Activated B cell treated with CpG ODN at 0.5 μM for 24 hours (primary cell): ENCODE measurements at regions not wholly inside any gene's neighbourhood (a gene's known extent, or its start where the extent isn't known, plus 50 kb on each side); places are given as distances from the start of the nearest gene placed in this dataset.

Experiments
- ATAC-seq: fragments of 200-7000 bp; cut with Tn5 transposase; one replicate; pipeline ENCODE4 v1.10.0; 2021; ENCODE audit warnings: low read depth, mild to moderate bottlenecking, moderate library complexity
- CTCF ChIA-PET: fragments of 350-600 bp; sonication (Branson Sonifier 250); formaldehyde crosslinking; loops from one replicate; lab custom pipeline; 2021; ENCODE audit warnings: antibody characterized with exemption; lab: Charles Lee
- POLR2A ChIA-PET: fragments of 350-600 bp; sonication (Branson Sonifier 250); formaldehyde crosslinking; loops from one replicate; lab custom pipeline; 2021; ENCODE audit warnings: antibody characterized with exemption; lab: Charles Lee
- DNase-seq: peaks from one replicate; pipeline ENCODE4 v3.0.0; 2022
- H3K27ac Mint-ChIP-seq: one replicate; pipeline ENCODE4 v1.8.0; 2020; ENCODE audit warnings: mixed read lengths
- H3K27me3 Mint-ChIP-seq: one replicate; pipeline ENCODE4 v1.8.0; 2021; ENCODE audit warnings: mixed read lengths
- H3K36me3 Mint-ChIP-seq: one replicate; pipeline ENCODE4 v1.8.0; 2021; ENCODE audit warnings: low read depth, mixed read lengths
- H3K4me1 Mint-ChIP-seq: one replicate; pipeline ENCODE4 v1.8.0; 2021; ENCODE audit warnings: mixed read lengths
- H3K4me3 Mint-ChIP-seq: one replicate; pipeline ENCODE4 v1.8.0; 2020; ENCODE audit warnings: mild to moderate bottlenecking, mixed read lengths
- H3K9me3 Mint-ChIP-seq: one replicate; pipeline ENCODE4 v1.8.0; 2020; ENCODE audit warnings: mixed read lengths
- CTCF ChIP-seq: fragments of 200-600 bp; IDR thresholded peaks from one replicate; pipeline ENCODE4 v1.8.0; 2022; ENCODE audit warnings: antibody characterized with exemption, mild to moderate bottlenecking
- intact Hi-C: fragments of 100-400 bp; cut with micrococcal nuclease; formaldehyde crosslinking; loops from one replicate; pipeline ENCODE4 v1.15.1; 2024

- TF ChIP-seq CTCF, result no peak
- ATAC-seq (no peak), DNase-seq (no peak)
- CTCF ChIA-PET, result no interaction called here
- H3K4me3 Mint-ChIP-seq, result no peak overlapping the region
- H3K9me3 Mint-ChIP-seq, result no peaks in the 10 kb centered on the region
- no peaks in the 10 kb centered on the region for H3K4me1 Mint-ChIP-seq
- H3K27ac Mint-ChIP-seq, result no peak overlapping the region
- no peaks in the 10 kb centered on the region for H3K36me3 Mint-ChIP-seq
- no peaks in the 10 kb centered on the region for H3K27me3 Mint-ChIP-seq
- intact Hi-C loops, result no loop called here
- POLR2A ChIA-PET, result no interaction called here
Measured at GRCh38 chr5:8523501-8523900, 654.6 kb downstream of the MTRR start.

- TF ChIP-seq CTCF, result no peak
- intact Hi-C loops, result no loop called here
- no peaks in the 10 kb centered on the region for H3K4me1 Mint-ChIP-seq
Measured at GRCh38 chr5:8525819-8526218, 656.9 kb downstream of the MTRR start.

GRCh38 chr5:8528106-8528505 is 659.2 kb downstream of the MTRR start:
- intact Hi-C loops, result no loop called here
- no peak overlapping the region for H3K4me3 Mint-ChIP-seq
- H3K36me3 Mint-ChIP-seq, result no peaks in the 10 kb centered on the region
- no peaks in the 10 kb centered on the region for H3K27me3 Mint-ChIP-seq
- ChIA-PET CTCF (no interaction called here), POLR2A (no interaction called here)
- DNase-seq (no peak), ATAC-seq (no peak)
- no peaks in the 10 kb centered on the region for H3K4me1 Mint-ChIP-seq
- no peaks in the 10 kb centered on the region for H3K9me3 Mint-ChIP-seq
- TF ChIP-seq CTCF, result no peak
- H3K27ac Mint-ChIP-seq, result no peak overlapping the region

More at GRCh38 chr5:8525819-8526218, 656.9 kb downstream of the MTRR start:
- Mint-ChIP-seq H3K4me3 (no peak overlapping the region), H3K36me3 (no peaks in the 10 kb centered on the region), H3K9me3 (no peaks in the 10 kb centered on the region), H3K27me3 (no peaks in the 10 kb centered on the region), H3K27ac (no peak overlapping the region)
- POLR2A ChIA-PET, result no interaction called here
- ATAC-seq (no peak), DNase-seq (no peak)
- CTCF ChIA-PET, result no interaction called here

GRCh38 chr5:8538821-8539220 is 669.9 kb downstream of the MTRR start:
- ChIA-PET POLR2A (no interaction called here), CTCF (no interaction called here)
- H3K27me3 Mint-ChIP-seq, result no peaks in the 10 kb centered on the region
- no peak overlapping the region for H3K27ac Mint-ChIP-seq
- no peaks in the 10 kb centered on the region for H3K36me3 Mint-ChIP-seq
- DNase-seq (no peak), ATAC-seq (no peak)
- TF ChIP-seq CTCF, result no peak
- no peaks in the 10 kb centered on the region for H3K4me1 Mint-ChIP-seq
- no peaks in the 10 kb centered on the region for H3K9me3 Mint-ChIP-seq
- H3K4me3 Mint-ChIP-seq, result no peak overlapping the region
- intact Hi-C loops, result no loop called here

- Mint-ChIP-seq H3K9me3 (no peaks in the 10 kb centered on the region), H3K4me3 (no peak overlapping the region), H3K36me3 (no peaks in the 10 kb centered on the region), H3K27me3 (no peaks in the 10 kb centered on the region), H3K4me1 (no peaks in the 10 kb centered on the region), H3K27ac (no peak overlapping the region)
- TF ChIP-seq CTCF, result no peak
- no peak for ATAC-seq
- no peak for DNase-seq
- intact Hi-C loops, result no loop called here
- ChIA-PET CTCF (no interaction called here), POLR2A (no interaction called here)
Measured at GRCh38 chr5:8540317-8540716, 671.4 kb downstream of the MTRR start.
